ENCODE measurements at regions not wholly inside any gene's neighbourhood (a gene's known extent, or its start where the extent isn't known, plus 50 kb on each side); places are given as distances from the start of the nearest gene placed in this dataset.

- no peaks in the 10 kb centered on the region for H3K9me3 ChIP-seq (ENCODE audit: control insufficient read depth in 1 of 2, insufficient read depth in 1 of 2, low read depth in 1 of 2, low read length in 2 of 2)
- no TSS peak for BruUV-seq (replicated peaks)
- H3K9me2 ChIP-seq (ENCODE audit: insufficient read depth) = no peaks in the 10 kb centered on the region
- no peak overlapping the region for H3K27ac ChIP-seq (ENCODE audit: low read depth, low read length)
- no peak overlapping the region for H3K4me2 ChIP-seq (ENCODE audit: low read length)
- H3K27me3 ChIP-seq (ENCODE audit: insufficient read depth, low read length) = no peaks in the 10 kb centered on the region
- no peaks in the 10 kb centered on the region for H3K79me2 ChIP-seq (ENCODE audit: insufficient read depth, low read length)
- intact Hi-C loops (cut with micrococcal nuclease) = no loop called here
- H2AFZ ChIP-seq (ENCODE audit: low read depth, low read length, poor library complexity, severe bottlenecking) = no peak overlapping the region
- ChIA-PET RAD21 (ENCODE audit: low non-redundant PET in 1 of 2, low total read pairs in 2 of 2, uncharacterized antibody in 2 of 2, unreplicated experiment in 2 of 2) (no interaction called here), CTCF (no interaction called here), POLR2A (no interaction called here)
- DNase-seq (ENCODE audit: low read depth, low spot score) = no peak
- no peak overlapping the region for H3K4me3 ChIP-seq (replicated peaks in 1 of 2; ENCODE audit: low read depth in 1 of 2, low read length in 2 of 2)
- H3K36me3 ChIP-seq (ENCODE audit: control insufficient read depth in 1 of 2, insufficient read depth in 2 of 2, low read length in 2 of 2) = no peaks in the 10 kb centered on the region
- no peaks in the 10 kb centered on the region for H4K20me1 ChIP-seq (ENCODE audit: insufficient read depth)
- ATAC-seq = no peak
- H3K4me1 ChIP-seq (ENCODE audit: control insufficient read depth in 1 of 2, insufficient read depth in 2 of 2, low read length in 2 of 2) = no peaks in the 10 kb centered on the region
- H3K9ac ChIP-seq (ENCODE audit: low read length) = no peak overlapping the region
- TF ChIP-seq ELF1 (IDR thresholded peaks at IDR 0.05; ENCODE audit: borderline replicate concordance, low read depth) (no peak), FOSL1 (IDR thresholded peaks at IDR 0.05; ENCODE audit: low read depth) (no peak), ATF3 (IDR thresholded peaks at IDR 0.05) (no peak), ZNF274 (IDR thresholded peaks at IDR 0.05; ENCODE audit: low read depth, low read length) (no peak), SRF (IDR thresholded peaks at IDR 0.05; ENCODE audit: low read depth) (no peak)
These were observed 82.0 kb upstream of the OTOGL start for GRCh38 chr12:80017261-80017870.

- no TSS peak for BruUV-seq (replicated peaks)
These were observed 81.8 kb upstream of the PPP1R12A start for GRCh38 chr12:80016684-80017083.

More at GRCh38 chr12:80016684-80017083, 81.8 kb upstream of the PPP1R12A start:
- RAD21 ChIA-PET (ENCODE audit: low non-redundant PET in 1 of 2, low total read pairs in 2 of 2, uncharacterized antibody in 2 of 2, unreplicated experiment in 2 of 2) = no interaction called here
- Histone ChIP-seq H3K4me2 (ENCODE audit: low read length) (no peak overlapping the region), H3K9me3 (ENCODE audit: control insufficient read depth in 1 of 2, insufficient read depth in 1 of 2, low read depth in 1 of 2, low read length in 2 of 2) (no peaks in the 10 kb centered on the region), H3K36me3 (ENCODE audit: control insufficient read depth in 1 of 2, insufficient read depth in 2 of 2, low read length in 2 of 2) (no peaks in the 10 kb centered on the region), H3K9ac (ENCODE audit: low read length) (no peak overlapping the region), H4K20me1 (ENCODE audit: insufficient read depth) (no peaks in the 10 kb centered on the region), H3K4me1 (ENCODE audit: control insufficient read depth in 1 of 2, insufficient read depth in 2 of 2, low read length in 2 of 2) (no peaks in the 10 kb centered on the region), H3K27me3 (ENCODE audit: insufficient read depth, low read length) (no peaks in the 10 kb centered on the region), H3K79me2 (ENCODE audit: insufficient read depth, low read length) (no peaks in the 10 kb centered on the region), H3K27ac (ENCODE audit: low read depth, low read length) (no peak overlapping the region), H3K4me3 (replicated peaks in 1 of 2; ENCODE audit: low read depth in 1 of 2, low read length in 2 of 2) (no peak overlapping the region), H2AFZ (ENCODE audit: low read depth, low read length, poor library complexity, severe bottlenecking) (no peak overlapping the region), H3K9me2 (ENCODE audit: insufficient read depth) (no peaks in the 10 kb centered on the region)
- CTCF ChIA-PET = no interaction called here
- DNase-seq (ENCODE audit: low read depth, low spot score) (no peak), ATAC-seq (no peak)
- intact Hi-C loops (cut with micrococcal nuclease) = no loop called here
- POLR2A ChIA-PET = no interaction called here
- TF ChIP-seq ZNF274 (IDR thresholded peaks at IDR 0.05; ENCODE audit: low read depth, low read length) (no peak), JUND (IDR thresholded peaks at IDR 0.05) (no peak), ATF3 (IDR thresholded peaks at IDR 0.05) (no peak), CTCF (IDR thresholded peaks at IDR 0.05 in 2 of 3, conservative IDR thresholded peaks at IDR 0.05 in 1 of 3; ENCODE audit: borderline replicate concordance in 1 of 3, insufficient read depth in 1 of 3, low read depth in 2 of 3, low read length in 2 of 3) (no peak), EZH2phosphoT487 (IDR thresholded peaks at IDR 0.05; ENCODE audit: borderline replicate concordance) (no peak), EZH2 (IDR thresholded peaks at IDR 0.05) (no peak)
